AG10803 (cell line): ENCODE measurements at regions not wholly inside any gene's neighbourhood (a gene's known extent, or its start where the extent isn't known, plus 50 kb on each side); places are given as distances from the start of the nearest gene placed in this dataset.
"Not testable (repeated sequence)": the region's sequence is repeated elsewhere in the genome, so short reads cannot be mapped to it uniquely, and the experiment has no call there.

Source experiments
- DNase-seq: peaks from one replicate; pipeline ENCODE4 v3.0.0; 2010; ENCODE audit warnings: low read depth
- H3K4me3 ChIP-seq: 2 replicates; pipeline ENCODE4 v1.5.1; 2011; ENCODE audit warnings: mild to moderate bottlenecking, low read length, control low read depth
- TF ChIP-seq, protein P1 (sequence below): conservative IDR thresholded peaks from 2 replicates; pipeline ENCODE4 v1.5.1; 2011; ENCODE audit warnings: mild to moderate bottlenecking, low read length, control low read depth, inconsistent platforms

GRCh38 chr15:20473465-20473864 lies 68.1 kb downstream of the GOLGA6L6 start:
- DNase-seq, H3K4me3 ChIP-seq: not testable (repeated sequence)

DNA sequence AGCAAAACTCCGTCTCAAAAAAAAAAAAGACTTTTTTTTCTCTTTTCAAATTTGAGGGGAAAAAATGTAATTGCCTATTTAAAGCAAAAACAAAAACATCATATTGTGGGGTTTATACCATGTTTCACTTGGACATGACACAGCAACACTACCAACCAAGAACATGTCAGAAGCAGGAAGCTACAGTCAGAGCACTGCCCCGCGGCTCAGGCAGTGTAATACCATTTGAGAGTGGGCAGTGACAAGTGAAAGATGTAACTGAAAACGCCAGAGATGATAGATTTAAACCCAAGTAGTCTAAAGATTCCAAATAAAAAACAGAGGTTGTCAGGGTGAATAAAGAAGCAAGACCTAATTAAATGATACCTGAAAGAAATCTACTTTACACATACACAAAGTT lies 68.6 kb downstream of the GOLGA6L6 start:
- not testable (repeated sequence) for H3K4me3 ChIP-seq, DNase-seq

GRCh38 chr15:20470810-20471209 lies 70.8 kb downstream of the GOLGA6L6 start:
- not testable (repeated sequence) for H3K4me3 ChIP-seq, DNase-seq

DNA sequence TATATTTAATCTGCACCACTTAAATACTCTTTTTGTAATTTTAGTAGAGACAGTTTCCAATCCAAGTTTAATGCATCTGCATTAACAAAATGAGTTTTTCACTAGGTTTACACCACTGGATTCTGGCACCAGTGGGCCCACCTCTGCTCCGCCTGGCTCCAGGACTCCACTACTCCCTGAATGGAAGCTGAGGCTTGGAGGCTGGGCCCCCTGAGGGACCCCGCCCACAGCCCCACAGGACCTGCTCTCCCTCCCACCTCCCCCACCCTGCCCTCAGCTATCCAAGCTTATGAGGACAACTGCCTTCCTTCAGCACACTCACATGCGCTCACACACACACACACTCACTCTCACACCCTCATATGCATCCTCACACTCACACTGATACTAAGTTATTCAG lies 100.5 kb downstream of the GOLGA6L6 start:
- H3K4me3 ChIP-seq, DNase-seq: not testable (repeated sequence)

GRCh38 chr15:20440390-20440789 lies 101.2 kb downstream of the GOLGA6L6 start:
- DNase-seq = not testable (repeated sequence)

GRCh38 chr15:20439111-20439510 lies 102.5 kb downstream of the GOLGA6L6 start:
- not testable (repeated sequence) for DNase-seq, H3K4me3 ChIP-seq

More at GRCh38 chr15:20440390-20440789, 101.2 kb downstream of the GOLGA6L6 start:
- not testable (repeated sequence) for H3K4me3 ChIP-seq

GRCh38 chr15:20438255-20438654 lies 103.3 kb downstream of the GOLGA6L6 start:
- not testable (repeated sequence) for DNase-seq, H3K4me3 ChIP-seq

DNA sequence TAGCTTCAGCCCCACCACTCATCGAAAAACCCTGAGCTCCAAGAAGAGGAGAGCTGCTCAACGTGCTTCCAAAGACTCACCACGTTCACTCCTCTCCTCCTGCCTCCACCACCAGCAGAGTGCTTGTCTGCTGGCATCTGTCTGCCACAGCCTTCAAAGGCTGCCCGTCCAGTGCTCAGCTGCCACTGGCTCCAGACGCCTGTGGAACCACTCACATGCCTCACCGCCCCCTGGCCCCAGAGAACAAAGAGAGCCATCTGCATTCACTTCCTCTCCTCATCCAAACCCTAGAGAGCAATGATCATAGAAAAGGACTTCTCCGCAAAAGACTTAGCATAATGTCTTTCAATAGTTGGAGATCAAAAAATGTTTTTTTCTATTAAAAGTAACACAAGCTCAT lies 108.1 kb downstream of the GOLGA6L6 start:
- H3K4me3 ChIP-seq, DNase-seq: not testable (repeated sequence)

DNA sequence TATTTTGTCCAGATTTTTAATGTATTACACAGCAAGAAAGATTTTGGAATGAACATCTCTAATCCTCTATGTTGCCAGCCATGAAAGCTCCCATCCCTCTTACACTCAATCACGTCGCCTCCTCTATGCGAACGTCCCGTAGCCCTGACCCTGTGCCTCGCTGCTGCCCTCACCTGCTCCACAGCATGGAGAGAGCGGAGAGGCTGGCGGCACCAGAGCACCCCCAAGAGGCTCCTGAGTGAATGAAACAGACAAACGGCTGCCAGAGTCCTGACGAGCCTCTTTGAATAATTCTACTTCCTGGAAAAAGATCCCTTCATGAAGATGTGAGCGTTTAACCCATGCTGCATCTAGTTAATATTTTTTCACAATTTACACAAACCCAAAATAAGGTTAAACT lies 111.1 kb downstream of the GOLGA6L6 start:
- not testable (repeated sequence) for DNase-seq

DNA sequence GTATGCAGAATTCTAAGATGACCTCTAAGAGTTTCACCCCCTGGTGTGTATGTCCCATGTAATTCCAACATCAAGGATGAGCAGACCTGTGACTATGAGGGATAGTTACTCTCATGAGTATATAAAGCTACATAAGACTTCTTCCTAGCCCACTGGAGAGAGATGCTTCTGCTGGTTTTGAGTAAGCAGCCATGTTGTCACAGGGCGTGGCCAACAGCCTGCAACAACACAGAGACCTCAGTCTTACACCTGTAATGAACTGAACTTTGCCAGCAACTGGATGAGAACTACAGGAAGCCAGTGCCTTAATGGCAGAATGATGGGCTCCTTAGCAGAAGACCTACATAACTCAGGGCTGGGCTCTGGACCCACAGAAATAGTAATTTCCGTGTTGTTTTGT lies 120.9 kb downstream of the GOLGA6L6 start:
- H3K4me3 ChIP-seq = not testable (repeated sequence)

More for the DNA sequence above, 111.1 kb downstream of the GOLGA6L6 start:
- H3K4me3 ChIP-seq = not testable (repeated sequence)

DNA sequence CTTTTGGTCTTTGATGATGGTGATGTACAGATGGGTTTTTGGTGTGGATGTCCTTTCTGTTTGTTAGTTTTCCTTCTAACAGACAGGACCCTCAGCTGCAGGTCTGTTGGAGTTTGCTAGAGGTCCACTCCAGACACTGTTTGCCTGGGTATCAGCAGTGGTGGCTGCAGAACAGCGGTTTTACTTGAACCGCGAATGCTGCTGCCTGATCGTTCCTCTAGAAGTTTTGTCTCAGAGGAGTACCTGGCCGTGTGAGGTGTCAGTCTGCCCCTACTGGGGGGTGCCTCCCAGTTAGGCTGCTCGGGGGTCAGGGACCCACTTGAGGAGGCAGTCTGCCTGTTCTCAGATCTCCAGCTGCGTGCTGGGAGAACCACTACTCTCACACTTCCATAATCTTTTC lies 125.0 kb downstream of the GOLGA6L6 start:
- H3K4me3 ChIP-seq, DNase-seq: not testable (repeated sequence)

More for the DNA sequence above, 120.9 kb downstream of the GOLGA6L6 start:
- not testable (repeated sequence) for DNase-seq

- not testable (repeated sequence) for H3K4me3 ChIP-seq
Observed at GRCh38 chr15:20409667-20410198, 131.9 kb downstream of the GOLGA6L6 start.

DNA sequence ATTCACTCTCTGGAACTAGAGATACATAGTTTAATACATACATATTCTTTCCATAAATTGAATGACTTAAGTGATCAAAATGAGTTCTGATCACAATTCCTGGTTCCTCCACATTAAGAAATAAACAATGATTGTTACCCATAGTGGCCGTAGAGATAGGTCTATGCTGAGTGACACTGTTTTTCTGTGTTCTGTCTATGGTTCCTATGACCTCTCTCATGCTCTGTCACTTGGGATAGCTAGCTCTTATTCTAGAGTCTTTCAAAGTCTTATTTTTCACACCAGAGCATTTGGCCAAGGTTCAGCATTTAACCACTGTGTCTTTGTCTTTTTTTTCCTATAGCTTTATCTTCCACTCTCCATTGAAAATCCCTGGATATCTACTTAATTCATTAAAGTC lies 132.4 kb downstream of the GOLGA6L6 start:
- no peak overlapping the region for H3K4me3 ChIP-seq
- TF ChIP-seq, protein P1, sequence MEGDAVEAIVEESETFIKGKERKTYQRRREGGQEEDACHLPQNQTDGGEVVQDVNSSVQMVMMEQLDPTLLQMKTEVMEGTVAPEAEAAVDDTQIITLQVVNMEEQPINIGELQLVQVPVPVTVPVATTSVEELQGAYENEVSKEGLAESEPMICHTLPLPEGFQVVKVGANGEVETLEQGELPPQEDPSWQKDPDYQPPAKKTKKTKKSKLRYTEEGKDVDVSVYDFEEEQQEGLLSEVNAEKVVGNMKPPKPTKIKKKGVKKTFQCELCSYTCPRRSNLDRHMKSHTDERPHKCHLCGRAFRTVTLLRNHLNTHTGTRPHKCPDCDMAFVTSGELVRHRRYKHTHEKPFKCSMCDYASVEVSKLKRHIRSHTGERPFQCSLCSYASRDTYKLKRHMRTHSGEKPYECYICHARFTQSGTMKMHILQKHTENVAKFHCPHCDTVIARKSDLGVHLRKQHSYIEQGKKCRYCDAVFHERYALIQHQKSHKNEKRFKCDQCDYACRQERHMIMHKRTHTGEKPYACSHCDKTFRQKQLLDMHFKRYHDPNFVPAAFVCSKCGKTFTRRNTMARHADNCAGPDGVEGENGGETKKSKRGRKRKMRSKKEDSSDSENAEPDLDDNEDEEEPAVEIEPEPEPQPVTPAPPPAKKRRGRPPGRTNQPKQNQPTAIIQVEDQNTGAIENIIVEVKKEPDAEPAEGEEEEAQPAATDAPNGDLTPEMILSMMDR = no peak
- DNase-seq = no peak

More at GRCh38 chr15:20409667-20410198, 131.9 kb downstream of the GOLGA6L6 start:
- not testable (repeated sequence) for DNase-seq

DNA sequence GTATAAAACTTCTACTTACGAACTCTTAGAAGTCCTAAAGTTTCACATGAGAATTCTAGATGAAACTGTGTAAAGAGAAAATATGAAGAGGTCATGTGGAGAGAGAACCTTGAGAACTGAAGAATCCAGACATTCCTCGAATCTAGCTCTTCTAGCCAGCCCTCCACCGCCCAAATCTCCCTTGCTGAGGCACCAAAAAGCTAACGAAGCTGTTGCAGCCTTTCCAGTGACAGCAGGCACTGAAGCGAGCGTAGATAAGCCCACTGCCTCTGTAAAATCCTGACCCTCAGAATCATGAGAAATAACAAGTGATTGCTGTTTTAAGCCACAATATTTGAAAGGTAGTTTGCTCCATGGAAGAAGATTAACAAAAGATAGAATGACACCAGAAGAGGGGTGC lies 134.0 kb downstream of the GOLGA6L6 start:
- TF ChIP-seq, protein P1 = no peak
- no peak for DNase-seq
- H3K4me3 ChIP-seq = no peak overlapping the region

- DNase-seq, H3K4me3 ChIP-seq: not testable (repeated sequence)
Observed at GRCh38 chr15:20404571-20404970, 137.0 kb downstream of the GOLGA6L6 start.

DNA sequence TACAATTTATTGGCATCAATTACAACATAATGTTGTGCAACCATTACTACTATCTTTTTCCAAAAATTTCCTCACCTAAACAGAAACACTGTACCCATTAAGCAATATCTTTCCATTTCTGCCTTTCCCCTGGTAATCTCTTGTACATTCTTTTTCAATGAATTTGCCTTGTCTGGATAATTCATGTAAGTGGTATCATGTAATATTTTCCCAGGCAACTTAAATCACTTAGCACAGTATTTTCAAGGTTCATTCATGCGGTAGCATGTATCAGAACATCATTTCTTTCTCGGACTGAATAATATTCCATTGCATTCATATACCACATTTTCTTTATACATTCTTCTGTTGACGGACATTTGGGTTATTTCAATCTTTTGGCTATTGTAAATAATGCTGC lies 139.0 kb downstream of the GOLGA6L6 start:
- DNase-seq, H3K4me3 ChIP-seq: not testable (repeated sequence)

- DNase-seq, H3K4me3 ChIP-seq: not testable (repeated sequence)
Observed at GRCh38 chr15:20401058-20401457, 140.5 kb downstream of the GOLGA6L6 start.

DNA sequence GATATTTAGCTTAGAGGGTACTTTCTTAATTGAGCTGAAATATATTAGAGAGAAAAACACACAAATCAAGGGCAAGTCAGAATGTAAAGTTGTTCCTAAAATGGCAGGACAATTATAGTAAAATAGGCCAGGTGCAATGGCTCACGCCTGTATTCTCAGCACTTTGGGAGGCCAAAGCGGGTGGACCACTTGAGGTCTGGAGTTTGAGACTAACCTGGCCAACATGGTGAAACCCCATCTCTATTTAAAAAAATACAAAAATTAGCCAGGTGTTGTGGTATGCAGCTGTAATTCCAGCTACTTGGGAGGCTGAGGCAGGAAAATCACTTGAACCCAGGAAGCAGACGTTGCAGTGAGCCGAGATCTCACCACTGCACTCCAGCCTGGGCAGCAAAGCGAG lies 142.9 kb downstream of the GOLGA6L6 start:
- not testable (repeated sequence) for DNase-seq, H3K4me3 ChIP-seq

DNA sequence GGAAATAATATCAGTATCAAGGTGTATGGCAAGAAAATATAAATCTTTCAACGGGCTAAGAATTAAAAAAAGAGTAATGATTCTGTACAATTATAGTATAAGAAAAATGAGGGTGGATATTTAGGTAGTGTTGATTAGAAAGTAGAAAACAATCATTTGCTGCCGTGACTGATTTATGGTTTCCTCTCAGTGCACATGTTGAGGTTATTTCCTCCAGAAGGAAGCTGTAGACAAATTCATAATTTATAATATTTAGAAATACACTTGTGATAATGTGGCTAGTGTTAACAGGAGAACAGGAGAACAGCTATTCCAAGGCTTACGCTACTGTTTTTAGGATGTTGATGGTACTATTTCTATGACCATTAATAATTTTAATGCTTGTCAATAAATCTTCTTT lies 153.4 kb downstream of the GOLGA6L6 start:
- DNase-seq, H3K4me3 ChIP-seq: not testable (repeated sequence)
